GM18870 (cell line): ENCODE measurements at regions not wholly inside any gene's neighbourhood (a gene's known extent, or its start where the extent isn't known, plus 50 kb on each side); places are given as distances from the start of the nearest gene placed in this dataset.
"Not testable (repeated sequence)": the region's sequence is repeated elsewhere in the genome, so short reads cannot be mapped to it uniquely, and the experiment has no call there.

Experiments used
- ATAC-seq: cut with Tn5 transposase; IDR thresholded peaks from one replicate; pipeline ENCODE4 v1.9.1; 2021; ENCODE audit warnings: moderate library complexity; ENCODE audit not compliant: unreplicated experiment

GRCh38 chrX:13518126-13518525, 51.3 kb upstream of the EGFL6 start:
- ATAC-seq = no peak

GRCh38 chrX:13515211-13515930, 54.0 kb upstream of the EGFL6 start:
- no peak for ATAC-seq

- ATAC-seq = no peak
These were observed 57.5 kb upstream of the EGFL6 start for GRCh38 chrX:13511944-13512330.

GRCh38 chrX:13511241-13511943, 58.0 kb upstream of the EGFL6 start:
- no peak for ATAC-seq

GRCh38 chrX:13507893-13508292, 61.5 kb upstream of the EGFL6 start:
- no peak for ATAC-seq

GRCh38 chrX:13506574-13506973, 62.8 kb upstream of the EGFL6 start:
- no peak for ATAC-seq

GRCh38 chrX:13502590-13502989, 66.8 kb upstream of the EGFL6 start:
- ATAC-seq = no peak

- ATAC-seq = no peak
These were observed 69.7 kb upstream of the EGFL6 start for GRCh38 chrX:13499736-13500135.

GRCh38 chrX:13498238-13498637, 71.2 kb upstream of the EGFL6 start:
- ATAC-seq = no peak

GRCh38 chrX:13495232-13495631, 74.2 kb upstream of the EGFL6 start:
- ATAC-seq = no peak

- no peak for ATAC-seq
These were observed 74.8 kb upstream of the EGFL6 start for GRCh38 chrX:13494562-13494961.

GRCh38 chrX:13493659-13494058, 75.7 kb upstream of the EGFL6 start:
- ATAC-seq = no peak

- no peak for ATAC-seq
These were observed 77.1 kb upstream of the EGFL6 start for GRCh38 chrX:13492286-13492685.

- no peak for ATAC-seq
These were observed 78.3 kb upstream of the EGFL6 start for GRCh38 chrX:13491061-13491460.

GRCh38 chrX:13489454-13489853, 79.9 kb upstream of the EGFL6 start:
- no peak for ATAC-seq

- ATAC-seq = peak; percentile 60
These were observed 81.5 kb upstream of the EGFL6 start for GRCh38 chrX:13487731-13488505.

- ATAC-seq = no peak
These were observed 84.2 kb upstream of the EGFL6 start for GRCh38 chrX:13485167-13485566.

- ATAC-seq = no peak
These were observed 85.6 kb upstream of the EGFL6 start for GRCh38 chrX:13483773-13484172.

- ATAC-seq = no peak
These were observed 86.5 kb upstream of the EGFL6 start for GRCh38 chrX:13482746-13483541.

GRCh38 chrX:13480780-13481179, 88.6 kb upstream of the EGFL6 start:
- ATAC-seq = not testable (repeated sequence)

GRCh38 chrX:13479452-13479813, 90.0 kb upstream of the EGFL6 start:
- ATAC-seq = no peak
